H9 (cell line): ENCODE measurements at regions not wholly inside any gene's neighbourhood (a gene's known extent, or its start where the extent isn't known, plus 50 kb on each side); places are given as distances from the start of the nearest gene placed in this dataset.

Source experiments
- DNase-seq: peaks from one replicate; pipeline ENCODE4 v3.0.0-alpha.2; 2017
- H2AFZ ChIP-seq: one replicate; pipeline ENCODE4 v1.6.1; 2013; ENCODE audit warnings: mild to moderate bottlenecking, low read length, control low read depth, moderate library complexity
- H2AK5ac ChIP-seq: 2 replicates; pipeline ENCODE4 v1.6.1; 2013; ENCODE audit warnings: low read length, control low read depth, mixed read lengths; ENCODE audit not compliant: insufficient read length
- H2BK120ac ChIP-seq: one replicate; pipeline ENCODE4 v1.6.1; 2013; ENCODE audit warnings: low read depth, mild to moderate bottlenecking, low read length, control low read depth, inconsistent platforms; ENCODE audit not compliant: poor library complexity, severe bottlenecking
- H2BK12ac ChIP-seq: 2 replicates; pipeline ENCODE4 v1.6.1; 2013; ENCODE audit warnings: low read length, control low read depth, mixed read lengths, low read depth; ENCODE audit not compliant: insufficient read length
- H2BK15ac ChIP-seq: 2 replicates; pipeline ENCODE4 v1.6.1; 2013; ENCODE audit warnings: low read depth, low read length, control low read depth
- H2BK20ac ChIP-seq: one replicate; pipeline ENCODE4 v1.6.1; 2013; ENCODE audit warnings: low read depth, mild to moderate bottlenecking, low read length, control low read depth, inconsistent platforms; ENCODE audit not compliant: poor library complexity, severe bottlenecking
- H2BK5ac ChIP-seq: 2 replicates; pipeline ENCODE4 v1.6.1; 2013; ENCODE audit warnings: low read length, control low read depth, mixed read lengths; ENCODE audit not compliant: insufficient read length
- H3K14ac ChIP-seq: 2 replicates; pipeline ENCODE4 v1.6.1; 2013; ENCODE audit warnings: low read length, control low read depth; ENCODE audit not compliant: insufficient read depth
- H3K18ac ChIP-seq: 2 replicates; pipeline ENCODE4 v1.6.1; 2013; ENCODE audit warnings: low read depth, mild to moderate bottlenecking, mixed read lengths, low read length, control low read depth; ENCODE audit not compliant: insufficient read length
- H3K23ac ChIP-seq: 2 replicates; pipeline ENCODE4 v1.6.1; 2013; ENCODE audit warnings: low read length, control low read depth, mixed read lengths, low read depth; ENCODE audit not compliant: insufficient read length
- H3K23me2 ChIP-seq: 2 replicates; pipeline ENCODE4 v1.6.1; 2013; ENCODE audit warnings: low read depth, mild to moderate bottlenecking, mixed read lengths, low read length, control low read depth; ENCODE audit not compliant: insufficient read length, poor library complexity, severe bottlenecking
- H3K27ac ChIP-seq: 2 replicates; pipeline ENCODE4 v1.5.1; 2013; ENCODE audit warnings: low read length, control low read depth, mixed read lengths, low read depth; ENCODE audit not compliant: insufficient read length
- H3K27me3 ChIP-seq: 2 replicates; pipeline ENCODE4 v1.6.1; 2013; ENCODE audit warnings: low read length, control low read depth, inconsistent platforms; ENCODE audit not compliant: insufficient read depth
- H3K4ac ChIP-seq: 2 replicates; pipeline ENCODE4 v1.6.1; 2013; ENCODE audit warnings: low read depth, mild to moderate bottlenecking, control low read depth, inconsistent platforms, low read length, moderate library complexity
- H3K4me1 ChIP-seq: 2 replicates; pipeline ENCODE4 v1.6.1; 2013; ENCODE audit warnings: low read length, control low read depth, inconsistent platforms; ENCODE audit not compliant: insufficient read depth
- H3K4me2 ChIP-seq: 2 replicates; pipeline ENCODE4 v1.6.1; 2013; ENCODE audit warnings: low read length, control low read depth, mixed read lengths; ENCODE audit not compliant: insufficient read length, insufficient read depth
- H3K56ac ChIP-seq: 2 replicates; pipeline ENCODE4 v1.6.1; 2013; ENCODE audit warnings: low read depth, mild to moderate bottlenecking, mixed read lengths, low read length, control low read depth; ENCODE audit not compliant: insufficient read length
- H3K79me1 ChIP-seq: 2 replicates; pipeline ENCODE4 v1.6.1; 2013; ENCODE audit warnings: low read depth, mild to moderate bottlenecking, moderate library complexity, low read length, control low read depth, inconsistent platforms; ENCODE audit not compliant: insufficient read depth, poor library complexity, severe bottlenecking
- H3K79me2 ChIP-seq: 2 replicates; pipeline ENCODE4 v1.6.1; 2013; ENCODE audit warnings: low read length, control low read depth, inconsistent platforms; ENCODE audit not compliant: insufficient read depth
- H3K9ac ChIP-seq: 2 replicates; pipeline ENCODE4 v1.6.1; 2013; ENCODE audit warnings: low read length, control low read depth, mixed read lengths; ENCODE audit not compliant: insufficient read length; ENCODE audit errors: extremely low read depth
- H3K9me3 ChIP-seq: one replicate; pipeline ENCODE4 v1.6.1; 2013; ENCODE audit warnings: low read depth, low read length, inconsistent platforms; ENCODE audit not compliant: control insufficient read depth
- H3T11ph ChIP-seq: one replicate; pipeline ENCODE4 v1.6.1; 2013; ENCODE audit warnings: mild to moderate bottlenecking, low read length, control low read depth, inconsistent platforms
- H4K20me1 ChIP-seq: one replicate; pipeline ENCODE4 v1.6.1; 2013; ENCODE audit not compliant: control insufficient read depth, insufficient read length, insufficient read depth
- H4K5ac ChIP-seq: 2 replicates; pipeline ENCODE4 v1.6.1; 2013; ENCODE audit warnings: low read depth, mild to moderate bottlenecking, mixed read lengths, low read length, control low read depth; ENCODE audit not compliant: insufficient read length
- H4K8ac ChIP-seq: replicated peaks from 2 replicates; pipeline ENCODE4 v1.6.1; 2013; ENCODE audit warnings: low read length, control low read depth, mixed read lengths, low read depth; ENCODE audit not compliant: insufficient read length
- H4K91ac ChIP-seq: 2 replicates; pipeline ENCODE4 v1.6.1; 2013; ENCODE audit warnings: low read depth, mild to moderate bottlenecking, moderate library complexity, mixed read lengths, low read length, control low read depth; ENCODE audit not compliant: insufficient read length
- H3K27ac Mint-ChIP-seq, 3 experiments: 2 replicates in 2 of 3; 3 replicates in 1 of 3; pipeline ENCODE4 v1.8.0; 2020 to 2021; ENCODE audit warnings: mixed read lengths in 3 of 3, mild to moderate bottlenecking in 1 of 3, moderate library complexity in 1 of 3
- H3K27me3 Mint-ChIP-seq: 2 replicates; pipeline ENCODE4 v1.8.0; 2021; ENCODE audit warnings: low read depth, mild to moderate bottlenecking, moderate library complexity, mixed read lengths
- H3K36me3 Mint-ChIP-seq, 3 experiments: 2 replicates in 2 of 3; 3 replicates in 1 of 3; pipeline ENCODE4 v1.8.0; 2020 to 2021; ENCODE audit warnings: low read depth in 3 of 3, mixed read lengths in 3 of 3; ENCODE audit not compliant: insufficient read depth in 1 of 3
- H3K4me1 Mint-ChIP-seq, 2 experiments: 2 replicates each; pipeline ENCODE4 v1.8.0; 2020; ENCODE audit warnings: mixed read lengths in 2 of 2
- H3K4me3 Mint-ChIP-seq, 2 experiments: 2 replicates in 1 of 2; 3 replicates in 1 of 2; pipeline ENCODE4 v1.8.0; 2020 to 2021; ENCODE audit warnings: mild to moderate bottlenecking in 2 of 2, mixed read lengths in 2 of 2, moderate library complexity in 1 of 2
- H3K9me3 Mint-ChIP-seq, 2 experiments: 2 replicates in 1 of 2; 3 replicates in 1 of 2; pipeline ENCODE4 v1.8.0; 2020; ENCODE audit warnings: mild to moderate bottlenecking in 2 of 2, mixed read lengths in 2 of 2, moderate library complexity in 1 of 2
- CTCF ChIP-seq: fragments of 200-600 bp; sonication (generic); conservative IDR thresholded peaks from 3 replicates; pipeline ENCODE4 v1.8.0; 2021; ENCODE audit warnings: antibody characterized with exemption, mild to moderate bottlenecking
- WGBS: extraction: QIAGEN DNeasy Blood & Tissue Kit; methylation state at CpG from one replicate; pipeline ENCODE4 v1.1.7; 2013; ENCODE audit warnings: missing lambda C conversion rate, low lambda C conversion rate, mixed read lengths; ENCODE audit not compliant: insufficient read length; ENCODE audit errors: extremely low coverage; 5-methylcytosine and 5-hydroxymethylcytosine counted together

GRCh38 chr3:30189900-30190299 is 416.5 kb upstream of the TGFBR2 start:
- H4K20me1 ChIP-seq, result no peaks in the 10 kb centered on the region
- H3K4ac ChIP-seq, result no peak overlapping the region
- H3K9me3 ChIP-seq, result no peaks in the 10 kb centered on the region
- WGBS, result no CpG with 5 or more reads among the region's 3 CpGs
- no peak overlapping the region for H4K5ac ChIP-seq
- H3K4me1 Mint-ChIP-seq, result peaks cover 4 to 6% of the 10 kb centered on the region in 2 experiments
- no peak overlapping the region for H2BK120ac ChIP-seq
- no peak for DNase-seq
- H2AFZ ChIP-seq, result no peak overlapping the region
- H3K23me2 ChIP-seq, result no peaks in the 10 kb centered on the region
- no peak overlapping the region for H3K56ac ChIP-seq
- no peak overlapping the region for H3K4me2 ChIP-seq
- no peak overlapping the region for H2BK20ac ChIP-seq
- no peak overlapping the region for H3K9ac ChIP-seq
- no peak overlapping the region for H3K18ac ChIP-seq
- TF ChIP-seq CTCF, result no peak
- H2BK12ac ChIP-seq, result no peak overlapping the region
- no peak overlapping the region for H3T11ph ChIP-seq
- no peaks in the 10 kb centered on the region for H3K79me1 ChIP-seq
- H3K4me3 Mint-ChIP-seq, result no peak overlapping the region
- H3K4me1 ChIP-seq, result no peaks in the 10 kb centered on the region
- no peaks in the 10 kb centered on the region for H3K27me3 ChIP-seq
- H4K91ac ChIP-seq, result no peak overlapping the region
- H3K79me2 ChIP-seq, result no peaks in the 10 kb centered on the region
- H3K23ac ChIP-seq, result no peak overlapping the region
- H3K14ac ChIP-seq, result no peak overlapping the region
- H2AK5ac ChIP-seq, result no peak overlapping the region
- H3K9me3 Mint-ChIP-seq, result no peaks in the 10 kb centered on the region; a peak in 1 of 5 replicates
- H2BK5ac ChIP-seq, result no peak overlapping the region
- H4K8ac ChIP-seq, result no peak overlapping the region
- no peak overlapping the region for H2BK15ac ChIP-seq
- no peak overlapping the region for H3K27ac Mint-ChIP-seq
- H3K27me3 Mint-ChIP-seq, result no peaks in the 10 kb centered on the region
- H3K36me3 Mint-ChIP-seq, result no peaks in the 10 kb centered on the region
- no peak overlapping the region for H3K27ac ChIP-seq
